CD4-positive, alpha-beta T cell (primary cell): ENCODE measurements at regions not wholly inside any gene's neighbourhood (a gene's known extent, or its start where the extent isn't known, plus 50 kb on each side); places are given as distances from the start of the nearest gene placed in this dataset.

Source experiments
- ATAC-seq: fragments of 200-7000 bp; cut with Tn5 transposase; one replicate; pipeline ENCODE4 v1.10.0; 2022; ENCODE audit warnings: mild to moderate bottlenecking; ENCODE audit not compliant: poor library complexity
- CTCF ChIA-PET: fragments of 350-600 bp; sonication (Branson Sonifier 250); formaldehyde crosslinking; loops from one replicate; lab custom pipeline; 2021; ENCODE audit warnings: antibody characterized with exemption, inconsistent platforms; lab: Charles Lee
- POLR2A ChIA-PET: fragments of 350-600 bp; sonication (Branson Sonifier 250); formaldehyde crosslinking; loops from one replicate; lab custom pipeline; 2021; ENCODE audit warnings: antibody characterized with exemption, inconsistent platforms; lab: Charles Lee
- DNase-seq, 14 experiments: peaks; one replicate each; pipeline ENCODE4 v3.0.0-alpha.2; 2013 to 2020; ENCODE audit warnings: mixed read lengths in 2 of 14
- H3K27ac ChIP-seq, 2 donors: one replicate each; pipeline versions ENCODE4 v1.5.1 to v1.7.0; 2013; ENCODE audit warnings: low read length in 2 of 2, low read depth in 1 of 2, mild to moderate bottlenecking in 1 of 2
- H3K27me3 ChIP-seq, 2 experiments: 1 replicate in 1 of 2; 2 replicates in 1 of 2; pipeline versions ENCODE4 v1.6.1 to v1.7.0; 2013; ENCODE audit warnings: low read length in 2 of 2, control low read depth in 1 of 2, mild to moderate bottlenecking in 1 of 2, moderate library complexity in 1 of 2; ENCODE audit not compliant: insufficient read depth in 2 of 2, control insufficient read depth in 1 of 2
- H3K36me3 ChIP-seq: one replicate; pipeline ENCODE4 v1.6.1; 2013; ENCODE audit warnings: low read length, control low read depth; ENCODE audit not compliant: insufficient read depth
- H3K4me1 ChIP-seq: one replicate; pipeline ENCODE4 v1.6.1; 2013; ENCODE audit warnings: low read length, control low read depth; ENCODE audit not compliant: insufficient read depth
- H3K4me3 ChIP-seq: one replicate; pipeline ENCODE4 v1.5.1; 2013; ENCODE audit warnings: mild to moderate bottlenecking, low read length, moderate library complexity
- H3K9me3 ChIP-seq, 2 experiments: 1 replicate in 1 of 2; 2 replicates in 1 of 2; pipeline versions ENCODE4 v1.6.1 to v1.7.0; 2013; ENCODE audit warnings: low read length in 2 of 2, mild to moderate bottlenecking in 2 of 2, control low read depth in 1 of 2, moderate library complexity in 1 of 2; ENCODE audit not compliant: control insufficient read depth in 1 of 2, insufficient read depth in 1 of 2
- H3K27ac Mint-ChIP-seq: one replicate; pipeline ENCODE4 v1.8.0; 2020; ENCODE audit warnings: mixed read lengths
- H3K27me3 Mint-ChIP-seq: one replicate; pipeline ENCODE4 v1.8.0; 2021; ENCODE audit warnings: mixed read lengths
- H3K36me3 Mint-ChIP-seq: one replicate; pipeline ENCODE4 v1.8.0; 2021; ENCODE audit warnings: low read depth, mixed read lengths
- H3K4me1 Mint-ChIP-seq: one replicate; pipeline ENCODE4 v1.8.0; 2021; ENCODE audit warnings: low read depth, mixed read lengths
- H3K4me3 Mint-ChIP-seq: one replicate; pipeline ENCODE4 v1.8.0; 2020; ENCODE audit warnings: mild to moderate bottlenecking, mixed read lengths
- H3K9me3 Mint-ChIP-seq: one replicate; pipeline ENCODE4 v1.8.0; 2020; ENCODE audit warnings: mixed read lengths
- intact Hi-C, 2 experiments: fragments of 100-400 bp; cut with DNase I in 1 of 2; cut with micrococcal nuclease in 1 of 2; formaldehyde crosslinking; loops; one replicate each; pipeline versions ENCODE4 v1.15.1 to v1.9.0; 2023 to 2025; cut with DNase I, micrococcal nuclease
- TF ChIP-seq, protein P1 (sequence below): fragments of 200-600 bp; IDR thresholded peaks from one replicate; pipeline ENCODE4 v1.8.0; 2022; ENCODE audit warnings: antibody characterized with exemption, mild to moderate bottlenecking

DNA sequence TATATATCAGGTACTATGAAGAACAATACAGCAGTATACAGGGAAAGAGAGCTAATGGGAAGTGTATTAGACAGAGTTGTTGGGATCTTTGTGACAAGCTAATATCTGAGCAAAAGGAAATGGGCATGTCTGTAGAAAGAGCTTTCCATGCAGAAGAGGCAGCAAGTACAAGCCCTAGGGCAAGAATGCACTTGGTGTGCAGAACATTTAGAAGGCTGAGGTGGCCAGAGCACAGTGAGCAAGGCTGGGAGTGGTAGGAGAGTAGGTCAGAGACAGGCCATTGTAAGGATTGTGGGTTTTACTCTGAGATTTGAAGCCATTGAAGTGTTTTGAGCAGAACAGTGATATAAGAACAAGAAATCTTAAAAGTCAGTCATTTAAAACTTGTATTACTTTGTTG is 353.9 kb upstream of the TGFBR2 start:
- intact Hi-C loops, result no loop called here
- H3K27ac Mint-ChIP-seq, result no peak overlapping the region
- no peaks in the 10 kb centered on the region for H3K27me3 Mint-ChIP-seq
- peaks cover 5% of the 10 kb centered on the region for H3K4me1 Mint-ChIP-seq
- H3K27ac ChIP-seq, result no peak overlapping the region
- no peaks in the 10 kb centered on the region for H3K27me3 ChIP-seq
- no peaks in the 10 kb centered on the region for H3K36me3 Mint-ChIP-seq
- no peaks in the 10 kb centered on the region for H3K36me3 ChIP-seq
- H3K9me3 Mint-ChIP-seq, result peaks cover 2% of the 10 kb centered on the region
- POLR2A ChIA-PET, result no interaction called here
- DNase-seq, result no peak
- CTCF ChIA-PET, result no interaction called here
- no peak overlapping the region for H3K4me3 ChIP-seq
- no peak for ATAC-seq
- TF ChIP-seq, protein P1, sequence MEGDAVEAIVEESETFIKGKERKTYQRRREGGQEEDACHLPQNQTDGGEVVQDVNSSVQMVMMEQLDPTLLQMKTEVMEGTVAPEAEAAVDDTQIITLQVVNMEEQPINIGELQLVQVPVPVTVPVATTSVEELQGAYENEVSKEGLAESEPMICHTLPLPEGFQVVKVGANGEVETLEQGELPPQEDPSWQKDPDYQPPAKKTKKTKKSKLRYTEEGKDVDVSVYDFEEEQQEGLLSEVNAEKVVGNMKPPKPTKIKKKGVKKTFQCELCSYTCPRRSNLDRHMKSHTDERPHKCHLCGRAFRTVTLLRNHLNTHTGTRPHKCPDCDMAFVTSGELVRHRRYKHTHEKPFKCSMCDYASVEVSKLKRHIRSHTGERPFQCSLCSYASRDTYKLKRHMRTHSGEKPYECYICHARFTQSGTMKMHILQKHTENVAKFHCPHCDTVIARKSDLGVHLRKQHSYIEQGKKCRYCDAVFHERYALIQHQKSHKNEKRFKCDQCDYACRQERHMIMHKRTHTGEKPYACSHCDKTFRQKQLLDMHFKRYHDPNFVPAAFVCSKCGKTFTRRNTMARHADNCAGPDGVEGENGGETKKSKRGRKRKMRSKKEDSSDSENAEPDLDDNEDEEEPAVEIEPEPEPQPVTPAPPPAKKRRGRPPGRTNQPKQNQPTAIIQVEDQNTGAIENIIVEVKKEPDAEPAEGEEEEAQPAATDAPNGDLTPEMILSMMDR, result no peak
- no peaks in the 10 kb centered on the region for H3K4me1 ChIP-seq
- H3K9me3 ChIP-seq, result no peaks in the 10 kb centered on the region
- H3K4me3 Mint-ChIP-seq, result no peak overlapping the region

DNA sequence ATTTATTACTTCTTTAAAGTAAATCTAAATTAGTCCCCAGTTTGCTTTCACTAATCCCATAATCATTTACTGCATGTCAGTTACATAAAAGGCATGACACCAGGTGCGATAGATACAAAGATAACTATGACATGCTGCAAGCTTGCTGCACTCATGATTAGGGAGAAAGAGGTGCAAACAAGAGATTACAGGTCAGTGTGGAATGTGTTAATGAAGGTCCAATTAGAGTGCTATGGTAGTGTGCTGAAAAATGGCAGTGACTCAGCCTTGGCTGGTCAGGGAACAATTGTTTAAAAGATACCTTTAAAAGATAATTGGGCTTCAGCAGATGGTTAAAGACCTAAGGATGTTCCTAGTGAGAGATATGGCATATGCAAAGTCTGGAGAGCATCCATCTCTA is 352.6 kb upstream of the TGFBR2 start:
- Histone ChIP-seq H3K27me3 (no peaks in the 10 kb centered on the region), H3K4me3 (no peak overlapping the region), H3K27ac (no peak overlapping the region), H3K9me3 (no peaks in the 10 kb centered on the region), H3K36me3 (no peaks in the 10 kb centered on the region), H3K4me1 (no peaks in the 10 kb centered on the region)
- intact Hi-C loops, result no loop called here
- H3K4me1 Mint-ChIP-seq, result no peaks in the 10 kb centered on the region
- ATAC-seq (no peak), DNase-seq (no peak)
- H3K4me3 Mint-ChIP-seq, result no peak overlapping the region
- H3K27ac Mint-ChIP-seq, result no peak overlapping the region
- no peaks in the 10 kb centered on the region for H3K27me3 Mint-ChIP-seq
- ChIA-PET CTCF (no interaction called here), POLR2A (no interaction called here)
- H3K9me3 Mint-ChIP-seq, result peaks cover 2% of the 10 kb centered on the region
- TF ChIP-seq, protein P1, result no peak
- H3K36me3 Mint-ChIP-seq, result no peaks in the 10 kb centered on the region

DNA sequence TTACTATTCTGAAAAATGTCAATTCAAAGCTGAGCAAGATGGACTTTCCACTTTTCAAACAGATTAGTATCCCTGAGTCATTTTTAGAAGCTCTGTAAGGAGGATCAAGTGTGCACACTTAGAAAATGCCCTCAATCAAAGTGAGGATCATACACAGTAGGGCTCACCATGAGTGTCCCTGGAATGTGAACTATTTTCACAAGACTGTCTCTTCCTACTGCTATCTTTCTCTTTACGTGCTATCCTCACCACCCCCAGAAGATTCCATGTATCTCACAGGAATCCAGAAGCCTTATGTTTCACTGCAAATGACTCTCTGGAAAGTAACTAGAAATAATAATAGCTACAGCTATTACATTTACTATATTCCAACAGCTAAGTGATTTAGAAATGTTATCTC is 349.9 kb upstream of the TGFBR2 start:
- POLR2A ChIA-PET, result no interaction called here
- TF ChIP-seq, protein P1, result no peak
- H3K4me3 Mint-ChIP-seq, result no peak overlapping the region
- H3K4me1 Mint-ChIP-seq, result peaks cover 4% of the 10 kb centered on the region
- Histone ChIP-seq H3K9me3 (no peaks in the 10 kb centered on the region), H3K4me1 (no peaks in the 10 kb centered on the region), H3K36me3 (no peaks in the 10 kb centered on the region), H3K27ac (no peak overlapping the region), H3K4me3 (no peak overlapping the region), H3K27me3 (no peaks in the 10 kb centered on the region)
- H3K36me3 Mint-ChIP-seq, result no peaks in the 10 kb centered on the region
- intact Hi-C loops, result no loop called here
- H3K27ac Mint-ChIP-seq, result no peak overlapping the region
- CTCF ChIA-PET, result no interaction called here
- peaks cover 2% of the 10 kb centered on the region for H3K9me3 Mint-ChIP-seq
- no peak for ATAC-seq
- DNase-seq, result no peak
- no peaks in the 10 kb centered on the region for H3K27me3 Mint-ChIP-seq
